GM19467 (cell line): ENCODE measurements at regions not wholly inside any gene's neighbourhood (a gene's known extent, or its start where the extent isn't known, plus 50 kb on each side); places are given as distances from the start of the nearest gene placed in this dataset.

ENCODE experiments used
- ATAC-seq: cut with Tn5 transposase; IDR thresholded peaks from one replicate; pipeline ENCODE4 v1.9.1; 2021; ENCODE audit warnings: mild to moderate bottlenecking, moderate library complexity; ENCODE audit not compliant: unreplicated experiment

DNA sequence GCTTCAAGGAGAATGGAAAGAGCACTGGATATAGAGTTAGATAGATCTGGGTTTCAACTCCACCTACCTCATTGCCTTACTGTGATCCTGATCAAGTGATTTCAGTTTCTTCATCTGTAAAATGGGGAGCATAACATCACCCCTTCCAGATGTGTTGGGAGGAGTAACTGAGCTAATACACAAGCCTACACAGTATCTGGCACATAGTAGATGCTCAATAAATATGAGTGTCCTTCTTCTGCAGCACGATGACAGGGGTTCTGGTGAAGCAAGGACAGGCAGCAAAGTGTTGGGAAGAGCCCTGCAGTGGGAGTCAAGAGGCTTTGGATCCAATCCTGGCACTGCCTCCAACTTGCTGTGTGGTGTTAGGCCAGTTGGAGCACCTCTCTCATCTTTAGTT is 270.0 kb downstream of the UACA start:
- ATAC-seq, result no peak

DNA sequence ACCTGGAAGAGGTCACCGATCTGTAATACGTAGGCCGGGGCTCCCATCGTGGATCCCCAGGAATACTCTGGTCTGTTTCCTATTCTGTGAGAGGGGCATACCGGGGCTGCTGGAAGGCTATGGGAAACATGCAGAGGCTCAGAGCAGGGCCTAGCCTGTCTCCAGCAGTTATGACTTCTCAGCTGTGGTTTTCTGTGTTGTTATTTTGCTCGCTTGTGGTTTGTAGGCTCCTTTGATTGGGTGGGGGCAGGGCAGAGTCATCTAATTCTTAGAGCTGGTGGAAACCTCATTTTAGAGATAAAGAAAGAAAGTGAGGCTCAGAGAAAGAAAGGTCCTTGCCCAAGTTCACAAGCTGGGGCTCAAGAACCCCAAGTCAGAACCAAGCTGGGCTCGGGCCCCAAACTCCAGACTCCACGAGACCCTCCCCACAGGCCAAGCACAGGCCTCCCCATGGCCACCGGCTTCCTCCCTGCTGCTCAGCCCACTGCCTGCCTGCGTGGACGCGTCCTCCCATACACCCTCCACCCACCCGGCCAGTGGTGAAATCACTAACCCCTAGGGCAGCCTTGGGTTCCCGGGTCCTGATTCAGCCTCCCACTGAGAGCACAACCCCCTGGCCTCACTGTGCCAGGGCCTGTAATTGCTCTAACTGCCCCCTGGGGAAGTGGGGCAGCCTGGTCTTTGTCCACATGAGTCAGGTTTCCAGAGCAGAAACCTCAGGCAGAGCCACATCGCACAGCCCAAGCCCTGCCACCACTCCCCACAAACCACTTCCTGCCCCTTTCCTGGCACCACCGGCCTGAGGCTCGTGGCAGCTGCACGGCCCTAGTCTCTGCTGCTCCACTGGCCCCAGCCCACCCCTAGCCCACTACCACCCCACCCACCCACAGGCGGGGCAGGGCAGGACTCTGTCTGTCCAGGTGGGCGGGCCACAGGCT is 270.8 kb downstream of the UACA start:
- ATAC-seq, result peak; percentile 43

GRCh38 chr15:70491641-70492040 is 271.7 kb downstream of the UACA start:
- no peak for ATAC-seq

GRCh38 chr15:70491201-70491621 is 272.1 kb downstream of the UACA start:
- no peak for ATAC-seq

DNA sequence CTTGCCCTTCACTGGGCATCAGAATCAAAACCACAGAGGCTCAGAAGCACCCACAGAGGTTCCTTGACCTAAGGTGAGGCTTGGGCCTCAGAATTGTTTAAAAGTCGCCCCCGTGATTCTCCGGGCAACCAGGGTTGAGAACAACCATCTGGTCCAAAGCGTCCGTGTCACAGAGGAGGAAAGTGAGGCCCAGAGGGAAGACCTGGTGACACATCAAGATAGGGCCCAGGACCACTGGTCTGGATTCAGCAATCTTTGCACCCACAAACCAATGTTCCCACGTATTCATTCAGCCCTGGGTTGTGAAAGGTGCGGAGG is 272.6 kb downstream of the UACA start:
- no peak for ATAC-seq

DNA sequence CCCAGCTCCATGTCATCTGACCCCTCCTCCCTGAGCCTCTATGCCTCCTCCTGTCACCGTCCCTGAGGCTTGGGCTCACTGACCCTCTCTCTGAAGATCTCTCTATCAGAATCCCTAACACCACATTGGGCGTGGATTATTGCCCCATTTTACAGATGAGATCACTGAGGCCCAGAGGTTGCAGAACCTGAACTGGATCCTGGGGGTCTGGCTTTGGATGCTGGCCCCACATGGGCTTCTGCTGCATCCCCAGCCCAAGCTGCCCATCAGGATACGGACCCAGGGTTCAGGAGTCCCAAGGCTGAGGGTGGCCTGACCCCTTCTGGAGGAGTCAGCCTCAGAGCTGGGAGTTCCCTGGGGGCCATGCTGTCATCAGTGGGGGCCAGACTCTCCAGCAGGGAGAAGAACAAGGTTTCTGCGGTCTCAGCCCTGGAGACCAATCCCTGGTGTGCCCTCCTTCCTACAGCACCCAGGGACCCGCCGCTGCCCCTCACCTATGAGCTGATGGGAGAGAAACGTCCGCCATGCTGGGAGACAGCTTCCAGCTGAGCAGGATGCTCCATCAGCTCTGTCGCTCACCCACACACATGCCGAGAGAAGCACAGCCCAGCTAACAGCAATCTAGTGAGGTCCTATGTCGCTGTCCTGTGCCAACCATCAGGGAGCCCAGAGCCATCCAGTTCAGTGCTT is 273.1 kb downstream of the UACA start:
- no peak for ATAC-seq

DNA sequence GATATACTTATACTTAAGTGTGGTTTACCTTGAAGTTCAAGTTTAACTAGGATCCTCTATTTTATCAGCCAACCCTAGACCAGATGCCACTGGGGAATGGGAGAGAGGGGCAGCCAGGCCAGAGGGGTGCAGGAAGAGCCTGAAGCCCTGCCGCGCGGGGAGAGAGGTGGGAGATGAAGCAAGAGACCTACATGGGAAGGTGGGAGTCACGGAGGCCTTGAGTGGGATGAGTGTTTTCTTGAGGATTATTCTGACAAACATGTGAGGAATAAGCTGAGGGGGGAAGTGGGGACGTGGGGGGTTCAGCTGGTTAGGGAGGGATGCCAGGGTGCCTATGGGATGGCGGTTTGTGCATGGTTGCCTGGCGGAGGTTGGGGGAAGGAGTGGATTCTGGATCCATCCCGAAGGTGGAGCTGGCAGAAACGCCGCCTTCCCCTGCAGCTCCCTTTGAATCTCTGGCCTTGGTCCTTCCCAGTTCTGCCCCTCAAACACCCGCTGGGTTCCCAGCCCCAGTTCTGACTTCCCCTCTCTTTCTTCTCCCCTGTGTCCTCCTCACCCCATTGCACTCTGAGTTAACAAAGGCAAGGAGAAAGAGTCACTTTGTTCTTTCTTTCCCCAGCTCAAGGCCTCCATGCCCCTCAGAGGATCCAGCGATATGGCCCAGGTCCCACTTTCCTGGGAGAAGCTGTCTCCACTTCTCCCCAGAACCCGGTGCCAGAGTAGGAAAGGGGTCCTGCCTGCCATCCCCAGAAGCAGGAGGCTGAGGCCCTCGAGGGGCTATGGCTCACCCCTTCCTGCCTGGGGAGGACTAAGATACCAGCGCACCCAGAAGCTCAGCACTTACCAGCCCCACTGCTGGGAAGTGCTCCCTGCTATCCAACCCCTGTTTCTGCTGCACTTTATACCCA is 274.2 kb downstream of the UACA start:
- no peak for ATAC-seq

DNA sequence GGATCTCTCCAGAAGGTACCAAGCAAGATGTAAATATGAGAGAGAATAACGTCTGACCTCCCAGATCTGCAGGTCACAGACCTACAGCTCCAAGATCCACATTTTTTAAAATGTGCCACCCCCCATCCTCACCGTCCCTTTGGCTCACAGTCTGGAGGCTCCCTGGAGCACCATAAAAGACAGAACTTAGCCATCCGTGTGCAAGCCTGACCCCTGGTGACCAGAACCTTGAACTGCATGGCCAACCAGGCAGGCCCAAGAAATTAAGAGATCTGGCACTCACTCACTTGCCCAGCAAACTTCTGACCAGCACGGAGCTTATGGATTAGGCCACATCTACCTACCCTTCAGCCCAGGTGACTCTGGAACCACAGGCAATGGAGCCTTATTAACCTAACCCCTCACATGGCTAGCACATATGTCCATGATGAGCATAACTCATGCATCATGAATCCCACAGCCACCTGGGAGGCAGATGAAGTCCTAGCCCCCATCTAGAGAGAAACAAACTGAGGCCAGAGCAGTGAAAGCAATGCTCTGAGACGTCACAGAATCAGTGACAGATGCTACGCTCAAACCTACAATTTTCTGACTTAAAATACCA is 275.3 kb downstream of the UACA start:
- ATAC-seq, result no peak

- ATAC-seq, result no peak
Observed at GRCh38 chr15:70487387-70487740, 276.0 kb downstream of the UACA start.

DNA sequence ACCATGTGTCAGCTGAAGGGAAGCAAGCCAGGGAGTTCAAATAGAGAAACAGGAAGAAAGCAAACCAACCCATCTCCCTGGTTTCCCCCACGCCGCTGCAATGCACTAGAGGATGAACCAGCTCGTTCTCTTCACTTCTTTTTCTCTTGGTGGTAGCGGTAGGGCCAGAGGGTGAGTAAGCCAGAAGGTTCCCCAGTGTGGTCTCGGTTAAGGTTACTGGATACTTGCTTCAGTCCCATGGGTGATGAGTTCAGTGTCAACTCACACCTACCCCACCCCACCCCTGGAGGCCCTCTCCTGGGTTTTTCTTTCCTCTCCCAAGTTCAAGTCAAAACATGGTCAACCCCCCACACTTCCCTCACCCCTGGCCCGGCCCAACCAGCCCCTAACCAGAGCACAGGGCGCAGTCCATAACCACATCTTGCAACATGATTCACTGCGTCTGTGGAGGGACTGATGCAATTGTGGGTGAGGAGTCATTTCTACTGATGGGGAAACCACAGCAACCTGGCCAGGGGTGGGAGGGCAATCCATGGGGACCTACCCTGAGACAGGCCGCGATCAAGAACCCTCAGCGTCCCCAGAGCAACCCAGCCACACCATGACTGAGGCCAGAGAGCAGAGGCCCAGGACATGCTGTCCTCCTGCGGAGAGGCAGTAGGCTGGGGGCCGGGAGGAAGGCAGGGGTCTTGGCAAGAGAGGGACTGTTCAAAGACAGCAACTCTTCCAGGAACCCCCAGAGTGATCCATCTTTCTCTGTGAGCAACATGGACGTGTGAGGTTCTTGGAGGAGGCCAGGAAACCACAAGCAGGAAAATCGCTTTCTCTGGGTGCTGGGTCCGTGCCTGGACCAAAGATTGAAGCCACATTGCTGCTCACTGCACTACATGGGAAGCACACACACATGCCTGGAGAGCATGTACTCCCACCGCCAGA is 276.6 kb downstream of the UACA start:
- peak; percentile 53 for ATAC-seq

DNA sequence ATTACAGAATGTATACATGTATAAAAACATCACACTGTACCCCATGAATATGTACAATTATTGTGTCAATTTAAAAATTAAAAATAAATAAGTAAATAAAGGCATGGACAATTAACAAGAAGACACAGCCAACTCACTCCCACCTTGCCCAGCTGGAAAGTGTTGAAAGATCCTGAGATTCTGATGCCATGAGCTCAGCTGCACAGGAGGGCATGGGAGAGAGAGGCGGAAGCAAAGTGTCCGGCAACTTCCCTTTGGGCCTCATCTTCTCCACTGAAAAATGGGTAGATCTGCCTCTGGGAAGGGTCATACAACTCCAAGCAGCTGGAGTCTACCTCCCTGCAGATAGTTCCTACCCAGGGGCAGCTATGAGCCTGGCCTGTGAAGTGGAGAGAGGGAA is 277.3 kb downstream of the UACA start:
- no peak for ATAC-seq

GRCh38 chr15:70484993-70485392 is 278.4 kb downstream of the UACA start:
- ATAC-seq, result no peak

DNA sequence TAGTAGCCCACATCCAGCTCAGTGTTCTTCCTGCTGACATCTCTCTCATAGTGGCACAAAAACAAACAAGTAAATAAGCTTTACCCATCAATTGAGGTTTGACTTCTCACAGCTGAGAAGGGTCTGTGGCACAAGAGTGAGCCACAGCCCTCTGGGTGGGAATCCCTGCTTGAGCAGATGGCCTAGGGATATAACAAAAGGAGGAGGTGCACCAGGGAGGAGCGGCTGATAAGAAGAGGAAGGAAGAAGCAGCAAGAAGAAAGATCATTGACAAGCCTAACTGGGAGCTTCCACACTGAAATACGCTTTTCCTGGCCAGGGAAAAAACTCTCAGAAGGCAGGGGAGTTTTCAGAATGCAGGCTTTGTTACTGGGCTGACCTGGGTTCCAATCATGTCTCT is 279.8 kb downstream of the UACA start:
- ATAC-seq, result no peak

- ATAC-seq, result no peak
Observed at GRCh38 chr15:70480196-70480856, 283.0 kb downstream of the UACA start.

- ATAC-seq, result no peak
Observed at GRCh38 chr15:70479785-70480184, 283.6 kb downstream of the UACA start.

GRCh38 chr15:70479056-70479455 is 284.3 kb downstream of the UACA start:
- no peak for ATAC-seq

- ATAC-seq, result peak; percentile 49
Observed at GRCh38 chr15:70478251-70478990, 284.9 kb downstream of the UACA start.

- no peak for ATAC-seq
Observed at GRCh38 chr15:70477750-70478250, 285.6 kb downstream of the UACA start.
